GM21381 (cell line): ENCODE measurements at regions not wholly inside any gene's neighbourhood (a gene's known extent, or its start where the extent isn't known, plus 50 kb on each side); places are given as distances from the start of the nearest gene placed in this dataset.

Experiments used
- ATAC-seq: cut with Tn5 transposase; IDR thresholded peaks from one replicate; pipeline ENCODE4 v1.9.1; 2021; ENCODE audit warnings: mild to moderate bottlenecking, moderate library complexity; ENCODE audit not compliant: unreplicated experiment

DNA sequence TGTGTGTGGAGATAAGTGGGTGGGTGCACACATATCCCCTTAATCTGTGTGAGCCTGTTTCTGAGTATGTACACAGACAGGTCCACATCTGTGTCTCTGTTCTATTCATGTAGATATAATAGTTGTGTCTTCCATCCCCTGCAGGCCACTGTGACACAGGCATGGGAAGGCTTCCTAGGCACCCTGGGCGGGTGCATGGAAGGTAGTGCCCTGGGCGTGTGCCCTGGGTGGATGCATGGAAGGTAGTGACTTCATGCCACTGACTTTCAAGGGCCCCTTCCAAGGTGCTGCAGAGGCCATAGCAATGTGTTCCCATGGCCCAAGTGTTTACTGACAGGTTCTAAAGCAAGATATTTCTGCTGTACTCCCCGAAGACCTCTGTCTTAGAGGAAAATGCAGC lies 462.5 kb upstream of the HS6ST1 start:
- no peak for ATAC-seq

DNA sequence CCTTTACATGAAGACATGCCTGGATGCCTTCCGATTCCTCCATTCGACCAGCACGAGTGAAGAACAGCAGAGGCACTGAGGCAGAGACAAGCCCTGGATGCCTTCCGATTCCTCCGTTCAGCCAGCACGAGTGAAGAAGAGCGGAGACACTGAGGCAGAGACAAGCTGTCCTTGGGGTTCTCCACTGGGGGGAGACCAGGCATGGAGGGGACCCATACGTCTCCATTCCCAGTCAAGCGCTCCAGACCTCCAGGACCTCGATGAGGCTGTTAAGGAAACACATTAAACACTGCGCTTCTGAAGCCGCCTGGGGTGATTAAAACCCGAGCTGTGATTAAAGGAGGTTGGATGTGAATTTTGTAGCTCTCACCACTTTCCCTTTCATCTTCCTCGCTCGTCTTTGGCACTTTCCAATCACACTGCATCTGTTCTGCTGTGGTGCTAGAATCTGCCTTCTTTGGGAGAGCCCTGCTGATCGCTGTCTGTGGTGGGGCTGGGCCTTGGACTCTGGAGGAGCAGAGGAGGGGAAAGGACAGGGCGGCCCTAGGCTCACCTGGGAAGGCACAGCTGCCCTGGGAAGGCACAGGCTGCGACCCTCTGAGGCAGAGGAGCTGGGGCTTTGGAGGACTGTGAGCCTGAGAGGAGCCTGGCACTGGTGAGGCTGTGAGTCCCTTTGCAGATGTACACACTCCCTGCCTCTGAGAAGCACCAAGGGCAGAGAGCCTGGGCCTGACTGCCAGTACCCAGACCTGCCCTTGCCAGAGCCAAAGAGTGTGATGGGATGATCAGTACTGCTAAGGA lies 463.1 kb upstream of the HS6ST1 start:
- no peak for ATAC-seq

DNA sequence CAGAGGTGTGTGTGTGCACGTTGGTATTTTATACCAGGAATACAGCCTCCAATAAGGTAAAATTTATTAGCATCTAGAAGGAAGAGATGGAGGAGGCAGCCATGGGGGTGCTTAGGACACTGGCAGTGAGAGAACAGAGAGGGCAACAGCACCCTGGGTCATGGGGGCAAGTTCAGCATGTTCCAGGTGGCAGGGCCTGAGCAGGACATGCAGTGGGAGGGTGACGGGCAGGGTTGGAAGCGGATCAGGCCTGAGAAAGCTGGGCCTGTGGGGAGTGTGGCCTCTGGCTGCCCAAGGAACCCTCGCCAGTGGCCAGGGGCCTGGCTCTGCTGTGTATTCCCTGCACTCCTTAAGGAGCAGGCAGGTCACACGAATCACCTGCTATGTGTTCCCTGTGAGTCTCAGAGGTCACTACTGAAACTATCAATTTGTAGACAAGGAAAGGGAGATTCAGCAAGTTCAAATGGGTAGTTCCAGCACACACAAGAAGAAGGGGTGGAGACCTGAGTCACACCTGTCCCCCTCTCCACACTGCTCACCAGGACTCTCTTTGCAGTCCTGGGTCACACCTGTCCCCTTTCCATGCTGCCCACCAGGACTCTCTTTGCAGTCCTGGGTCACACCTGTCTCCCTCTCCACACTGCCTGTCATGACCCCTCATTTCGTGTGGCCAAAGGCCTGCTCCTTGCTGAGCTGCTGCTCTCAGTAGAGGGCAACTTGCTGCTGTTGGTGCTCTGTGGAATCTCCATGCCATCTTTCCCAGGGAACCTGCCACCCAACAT lies 463.9 kb upstream of the HS6ST1 start:
- no peak for ATAC-seq

DNA sequence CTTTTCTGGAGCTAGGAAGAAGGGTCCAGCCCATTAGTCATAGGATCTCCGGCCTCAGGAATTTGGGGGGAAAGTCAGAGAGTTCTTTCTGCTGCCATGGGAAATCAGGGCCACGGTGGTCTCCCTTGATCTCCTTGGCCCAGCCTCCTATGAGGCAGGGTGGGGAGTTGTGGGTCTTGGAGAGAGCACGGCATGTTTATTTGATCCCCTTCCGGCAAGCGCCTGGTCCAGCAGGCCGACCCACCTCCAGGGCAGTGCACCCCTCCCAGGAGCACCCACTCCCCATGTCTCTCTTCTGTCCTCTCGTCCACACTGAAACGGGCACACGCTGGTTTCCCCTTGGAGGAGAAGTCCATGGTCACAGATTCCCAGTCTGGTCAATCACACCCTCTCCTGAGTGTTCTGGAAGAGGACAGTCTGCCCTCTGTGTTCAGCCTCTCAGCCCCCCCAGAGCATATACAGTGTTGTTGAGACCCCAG lies 464.6 kb upstream of the HS6ST1 start:
- ATAC-seq: no peak

DNA sequence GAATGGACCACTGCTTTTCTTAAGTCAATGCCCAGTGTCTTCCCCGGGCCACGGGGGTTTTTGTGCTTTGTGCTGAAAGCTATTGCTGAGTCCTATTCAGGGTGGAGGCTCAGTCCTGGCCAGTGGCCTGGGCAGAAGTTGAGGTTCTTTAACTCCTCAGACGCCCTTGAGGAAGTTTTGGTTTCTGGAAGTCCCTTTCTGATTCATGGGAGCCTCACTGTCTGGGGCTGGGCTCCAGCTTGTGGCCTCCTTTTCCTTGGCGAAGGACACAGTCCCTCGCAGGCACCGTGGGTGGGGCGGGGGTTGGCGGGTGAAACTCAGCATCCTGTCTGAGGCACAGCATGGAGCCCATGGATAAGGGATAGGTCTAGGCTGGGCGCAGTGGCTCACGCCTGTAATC lies 465.2 kb upstream of the HS6ST1 start:
- no peak for ATAC-seq

DNA sequence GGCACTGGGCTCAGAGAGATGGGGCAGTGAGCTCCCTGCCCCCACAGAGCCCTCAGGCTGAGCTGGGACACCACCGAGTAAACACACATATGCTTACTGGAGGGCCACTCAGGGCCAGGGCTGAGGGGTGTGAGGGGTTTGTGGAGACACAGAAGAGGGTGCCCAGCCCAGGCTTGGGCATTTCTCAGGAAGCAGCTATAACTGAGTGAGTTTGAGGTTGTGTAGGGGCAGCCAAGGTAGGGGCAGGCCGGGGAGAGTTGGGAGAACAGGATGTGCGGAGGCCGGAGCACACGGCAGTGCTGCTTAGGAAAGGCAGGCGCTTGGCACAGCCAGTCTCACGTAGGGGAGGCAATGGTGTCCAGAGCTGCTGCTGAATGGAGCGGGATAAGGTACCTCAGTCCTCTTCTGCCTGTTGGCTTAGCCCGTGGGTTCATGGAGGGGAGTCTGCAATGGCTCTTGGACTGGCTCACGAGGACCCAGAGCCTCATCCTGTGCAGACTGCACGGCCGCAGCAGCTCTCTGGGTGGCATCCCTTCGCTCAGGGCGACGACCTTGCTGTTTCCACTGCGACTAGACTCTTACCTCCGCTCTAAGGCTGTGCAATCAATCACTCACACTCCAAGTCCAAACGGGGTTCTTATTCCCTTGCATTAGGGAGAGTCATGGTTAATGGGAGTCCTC lies 466.1 kb upstream of the HS6ST1 start:
- no peak for ATAC-seq

DNA sequence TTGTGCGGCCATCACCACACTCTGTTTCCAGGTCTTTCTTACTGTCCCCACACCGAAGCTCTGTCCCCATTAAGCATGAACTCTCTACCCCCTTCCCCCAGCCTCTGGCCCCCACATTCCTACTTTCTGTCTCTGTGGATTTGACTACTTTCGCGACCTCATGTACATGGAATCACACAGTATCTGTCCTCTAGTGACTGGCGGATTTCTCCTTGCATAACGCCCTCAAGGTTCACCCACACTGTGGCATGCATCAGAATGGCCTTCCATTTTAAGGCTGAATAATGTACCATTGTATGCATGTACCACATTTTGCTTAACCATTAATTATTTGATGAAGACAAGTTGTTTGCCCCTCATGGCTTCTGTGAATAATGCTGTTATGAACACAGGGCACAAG lies 467.6 kb upstream of the HS6ST1 start:
- ATAC-seq: no peak

DNA sequence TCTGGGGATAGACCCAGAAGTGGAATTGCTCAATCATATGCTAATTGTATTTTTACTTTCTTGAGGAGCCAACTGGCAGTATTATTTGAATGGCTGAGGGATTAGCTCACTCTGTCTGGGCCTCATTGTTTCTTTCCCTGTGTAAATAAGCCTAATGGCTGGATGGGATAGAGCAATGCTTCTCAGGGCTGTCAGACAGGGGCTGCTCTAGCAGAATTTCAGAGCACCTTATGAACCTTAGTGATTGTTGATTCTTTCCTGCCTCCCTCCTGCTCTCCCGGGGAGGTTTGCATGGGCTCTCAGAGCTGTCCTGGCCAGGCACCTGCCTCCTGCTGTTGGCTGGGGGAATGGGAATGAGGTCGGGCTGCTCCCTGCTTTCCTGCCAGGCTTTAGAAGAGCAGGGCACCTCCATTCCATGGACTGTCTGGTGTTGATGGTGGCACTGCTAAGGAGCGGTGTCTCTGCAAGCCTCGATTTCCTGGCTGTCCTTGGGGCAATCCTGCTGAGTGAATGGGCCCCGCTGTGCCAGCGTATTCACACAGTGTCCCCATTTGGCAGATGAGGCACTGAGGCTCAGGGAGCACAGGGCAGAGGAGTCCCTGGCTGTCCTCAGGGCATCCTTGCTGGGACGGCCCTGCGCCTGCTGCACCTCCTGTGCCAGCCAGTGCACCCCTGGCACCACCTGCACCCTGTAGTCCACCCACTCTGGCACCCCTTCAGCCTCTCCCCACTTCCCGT lies 468.2 kb upstream of the HS6ST1 start:
- no peak for ATAC-seq

DNA sequence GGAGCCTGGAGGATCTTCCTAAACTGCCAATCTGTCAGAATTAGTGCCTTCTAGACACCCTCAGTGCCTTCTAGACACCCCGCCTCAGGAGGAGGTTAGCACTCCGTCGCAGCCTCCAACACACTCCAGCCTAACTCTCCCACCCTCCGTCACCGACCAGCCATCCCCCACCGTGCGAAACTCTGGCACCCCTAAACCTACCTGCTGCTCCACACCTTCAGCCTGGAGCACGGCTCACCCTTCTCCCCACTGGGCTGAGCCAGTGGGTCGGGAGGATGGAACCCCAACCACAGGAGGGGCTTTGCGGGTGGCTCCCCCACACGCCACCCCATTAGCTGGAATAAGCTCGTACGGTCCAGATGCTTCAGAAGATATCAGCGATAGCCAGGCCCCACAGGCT lies 468.9 kb upstream of the HS6ST1 start:
- no peak for ATAC-seq

DNA sequence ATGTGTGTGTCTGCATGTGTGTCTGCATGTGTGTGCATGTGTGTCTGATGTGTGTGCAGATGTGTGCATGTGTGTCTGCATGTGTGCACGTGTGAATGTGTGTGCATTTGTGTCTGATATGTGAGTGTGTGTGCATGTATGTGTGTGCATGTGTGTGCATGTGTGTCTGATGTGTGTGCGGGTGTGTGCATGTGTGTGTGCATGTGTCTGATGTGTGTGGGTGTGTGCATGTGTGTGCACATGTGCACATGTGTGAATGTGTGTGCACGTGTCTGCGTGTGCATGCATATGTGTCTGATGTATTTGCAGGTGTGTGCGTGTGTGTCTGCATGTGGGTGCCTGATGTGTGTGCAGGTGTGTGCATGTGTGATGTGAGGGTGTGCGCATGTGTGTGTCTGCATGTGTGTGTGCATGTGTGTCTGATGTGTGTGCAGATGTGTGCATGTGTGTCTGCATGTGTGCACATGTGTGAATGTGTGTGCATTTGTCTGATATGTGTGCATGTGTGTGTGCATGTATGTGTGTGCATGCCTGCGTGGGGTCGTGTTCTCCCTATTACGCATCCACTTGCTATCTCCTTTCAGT lies 470.1 kb upstream of the HS6ST1 start:
- ATAC-seq: no peak

DNA sequence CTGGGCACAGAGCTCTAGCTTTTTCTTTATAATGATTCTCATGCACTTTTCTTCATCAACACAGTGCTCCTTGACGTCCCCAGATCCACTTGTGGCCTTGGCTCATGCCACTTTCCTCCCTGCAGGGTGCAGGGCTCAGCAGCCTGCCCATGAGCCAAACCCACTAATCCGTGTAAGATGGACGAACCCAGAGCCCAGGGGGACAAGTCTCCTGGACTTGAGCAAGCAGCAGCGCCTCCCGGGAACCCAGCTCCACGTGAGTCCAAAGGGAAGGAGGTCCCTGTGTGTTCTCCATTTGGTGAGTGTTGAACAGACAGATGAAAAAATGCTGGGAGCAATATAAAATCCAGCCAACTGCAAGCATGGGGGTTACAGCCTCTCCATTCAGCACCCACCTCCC lies 470.6 kb upstream of the HS6ST1 start:
- ATAC-seq: no peak

DNA sequence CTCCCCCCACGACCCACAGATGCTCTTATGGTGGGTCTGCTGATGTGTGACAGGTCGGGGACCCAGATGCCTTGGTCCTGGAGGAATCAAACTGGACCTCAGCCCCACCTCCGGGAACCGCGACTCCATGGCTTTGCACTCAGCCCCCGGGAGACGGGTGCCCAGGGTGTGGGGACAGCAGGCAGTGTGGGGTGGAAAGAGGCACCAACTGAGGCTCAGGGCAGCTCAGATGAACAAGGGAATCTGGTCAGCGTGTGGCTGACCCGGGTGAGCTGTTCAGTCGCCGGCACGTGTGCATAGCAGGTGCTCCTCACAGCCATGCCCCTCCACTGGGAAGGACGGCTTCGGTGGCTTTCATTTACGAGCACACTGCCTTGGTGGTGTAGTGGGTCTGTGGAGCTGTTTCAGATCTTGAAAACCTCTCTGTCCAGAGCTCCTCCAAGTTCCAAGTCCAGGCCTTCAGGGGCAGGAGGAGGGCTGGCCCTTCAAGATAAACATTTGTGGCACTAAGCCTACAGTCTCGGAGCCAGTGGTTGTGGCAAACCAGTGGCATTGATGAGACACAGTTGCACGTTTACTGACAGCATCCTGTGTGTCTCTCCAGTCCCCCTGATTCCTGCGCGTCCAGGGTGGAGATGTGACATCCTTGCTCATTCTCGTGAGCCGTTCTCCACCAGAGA lies 471.2 kb upstream of the HS6ST1 start:
- no peak for ATAC-seq

DNA sequence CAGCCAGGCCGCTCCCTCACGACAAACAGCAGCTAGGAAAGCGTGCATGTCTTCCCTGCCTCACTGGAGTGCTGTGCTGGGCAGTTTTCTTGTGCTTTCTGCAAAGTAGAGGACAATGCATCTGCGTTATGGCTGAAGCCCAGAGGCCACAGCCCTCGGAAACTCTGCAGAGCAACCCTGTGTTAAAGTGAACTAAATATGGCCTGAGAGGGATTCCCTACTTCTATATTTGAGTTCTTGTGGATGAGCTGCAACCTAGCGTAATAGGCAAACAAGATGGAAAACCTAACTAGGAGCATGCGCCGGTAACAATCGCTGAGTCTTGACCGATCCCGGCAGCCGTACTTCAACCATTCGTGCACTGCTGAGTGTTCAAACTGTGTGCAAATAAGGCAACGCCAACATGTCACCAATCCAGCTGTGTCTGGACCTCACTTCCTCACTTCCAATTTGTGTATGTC lies 471.9 kb upstream of the HS6ST1 start:
- no peak for ATAC-seq

DNA sequence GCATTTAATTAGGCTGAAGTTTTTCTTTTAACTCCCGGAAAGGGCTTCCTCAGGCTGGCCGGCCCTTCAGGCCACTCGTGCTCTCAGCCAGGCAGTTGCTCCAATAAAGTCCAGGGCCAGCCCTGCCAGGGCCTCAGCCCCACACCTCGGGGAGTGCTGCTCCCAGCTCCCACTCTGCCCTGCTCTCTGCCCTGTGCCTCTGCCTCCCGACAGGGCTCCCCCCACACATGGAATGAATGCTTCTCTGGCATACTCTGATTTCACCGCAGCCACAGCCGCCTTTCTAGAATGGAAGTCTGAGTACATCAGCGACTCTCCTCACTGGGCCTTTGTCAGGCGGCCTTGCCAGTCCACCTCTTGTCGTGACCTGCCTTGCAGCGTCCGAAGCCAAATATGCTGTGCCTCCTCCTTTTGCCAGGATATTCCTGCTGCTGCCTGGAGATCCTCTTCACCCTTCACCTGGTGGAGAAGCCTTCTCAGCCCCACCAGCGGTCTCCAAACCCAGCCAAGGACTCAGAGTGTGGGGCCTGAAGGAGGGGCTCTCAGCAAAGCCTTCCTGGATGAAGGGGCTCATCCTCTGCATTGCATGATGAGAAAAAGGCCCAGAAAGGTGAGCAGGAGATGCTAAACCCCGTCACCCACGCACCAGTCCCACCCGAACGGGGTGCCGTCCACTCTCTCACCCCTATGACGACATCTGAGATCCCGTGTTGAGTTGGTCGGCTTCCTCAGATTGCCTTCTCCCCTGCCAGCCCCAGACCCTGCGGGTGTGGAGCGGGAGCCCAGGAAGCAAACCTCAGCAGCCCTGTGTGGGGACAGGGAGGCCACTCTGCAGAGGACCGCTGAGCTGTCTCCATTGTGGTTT lies 472.7 kb upstream of the HS6ST1 start:
- no peak for ATAC-seq

DNA sequence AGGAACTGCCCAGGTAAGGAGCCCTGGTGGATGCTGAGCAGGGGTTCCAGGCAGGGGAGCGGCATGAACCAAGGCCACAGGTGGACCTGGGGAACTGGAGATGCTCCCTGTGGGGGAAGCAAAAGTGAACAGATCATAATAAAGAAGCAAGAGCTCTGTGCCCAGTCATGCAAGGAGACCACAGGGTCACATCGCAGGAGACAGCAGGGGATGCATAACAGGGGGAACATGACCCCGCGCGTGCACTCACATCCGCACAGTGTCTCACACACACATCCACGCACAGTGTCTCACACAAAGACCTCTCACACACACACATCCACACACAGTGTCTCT lies 473.3 kb upstream of the HS6ST1 start:
- ATAC-seq: no peak

DNA sequence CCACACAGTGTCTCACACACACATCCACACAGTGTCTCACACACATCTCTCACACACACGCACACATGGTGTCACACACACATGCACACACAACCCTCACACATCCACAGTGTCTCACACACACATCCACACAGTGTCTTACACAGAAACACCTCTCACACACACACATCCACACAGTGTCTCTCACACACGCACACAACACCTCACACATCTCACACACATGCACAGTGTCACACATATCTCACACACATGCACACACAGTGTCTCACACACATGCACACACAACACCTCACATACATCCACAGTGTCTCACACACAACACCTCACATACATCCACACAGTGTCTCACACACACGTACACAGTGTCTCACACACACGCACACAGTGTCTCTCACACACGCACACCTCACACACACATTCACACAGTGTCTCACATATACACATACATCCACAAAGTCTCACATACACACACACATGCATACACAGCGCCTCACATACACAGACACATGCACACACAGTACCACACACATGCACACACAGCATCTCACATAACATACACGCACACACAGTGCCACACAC lies 473.9 kb upstream of the HS6ST1 start:
- ATAC-seq: no peak

DNA sequence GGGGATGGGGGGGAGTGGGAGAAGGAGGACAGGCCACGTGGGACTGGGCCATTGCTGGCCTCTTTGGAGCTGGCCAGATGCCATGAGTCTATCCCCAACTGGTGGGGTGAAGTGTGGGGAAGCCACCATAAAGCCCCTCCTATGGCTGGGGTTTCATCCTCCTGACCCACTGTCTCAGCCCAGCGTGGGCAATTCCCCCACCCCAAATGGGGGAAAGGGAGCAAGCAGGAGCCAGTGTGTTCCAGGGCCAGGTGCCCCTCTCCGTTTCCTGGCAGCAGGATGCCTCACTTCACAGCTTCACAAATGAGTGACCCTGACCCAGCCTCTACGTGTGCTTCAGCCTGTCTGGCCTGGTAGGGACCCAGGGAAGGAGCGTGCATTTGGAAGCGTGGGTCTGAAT lies 474.7 kb upstream of the HS6ST1 start:
- no peak for ATAC-seq

DNA sequence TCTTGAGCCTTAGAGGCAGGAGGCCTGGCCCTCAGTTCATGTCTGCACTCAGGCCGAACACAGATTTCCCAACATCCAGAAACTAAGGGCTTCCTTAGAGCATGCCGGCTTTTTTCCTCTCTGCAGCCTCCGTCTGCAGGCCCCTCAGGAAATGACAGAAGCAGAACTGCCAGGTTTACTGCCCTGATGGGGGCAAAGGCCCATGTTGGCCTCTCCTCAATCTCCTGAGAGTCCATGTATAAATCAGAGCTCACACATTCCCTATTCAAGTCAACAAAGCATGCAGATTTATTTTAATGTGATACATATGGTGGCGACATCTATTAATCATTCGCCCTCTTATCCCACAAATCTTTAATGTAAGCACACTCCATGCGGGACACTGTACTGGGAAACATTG lies 475.6 kb upstream of the HS6ST1 start:
- no peak for ATAC-seq

DNA sequence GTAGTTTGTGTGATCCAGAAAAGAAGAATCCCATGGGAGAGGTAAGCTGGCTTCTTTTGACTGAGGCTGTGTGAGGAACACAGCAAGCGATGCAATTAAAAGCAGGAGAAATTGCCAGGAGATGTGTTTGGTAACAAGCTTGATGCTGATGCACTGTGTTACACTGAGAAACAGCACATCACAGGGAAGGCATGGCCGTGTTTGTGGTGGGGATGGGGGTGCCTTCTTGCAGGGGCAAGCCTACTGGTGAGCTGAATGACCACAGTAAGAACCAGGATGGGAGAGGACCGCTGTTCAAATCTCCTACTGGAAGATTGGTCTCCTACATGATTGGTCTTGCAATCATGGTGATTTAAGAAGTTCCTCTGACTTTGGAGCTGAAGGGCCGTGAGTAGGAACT lies 477.7 kb upstream of the HS6ST1 start:
- no peak for ATAC-seq
